GM13976 (cell line): ENCODE measurements at regions not wholly inside any gene's neighbourhood (a gene's known extent, or its start where the extent isn't known, plus 50 kb on each side); places are given as distances from the start of the nearest gene placed in this dataset.

Experiments used
- DNase-seq: peaks from one replicate; pipeline ENCODE4 v3.0.0; 2012; ENCODE audit warnings: low spot score
- in situ Hi-C: fragments of 300-500 bp; cut with MboI; formaldehyde crosslinking; loops from one replicate; pipeline ENCODE4 v1.12.0; 2022; ENCODE audit warnings: low sequenced_read_pairs, mixed read lengths, inconsistent platforms; ENCODE audit not compliant: unreplicated experiment
- TF ChIP-seq, protein P1 (sequence below): IDR thresholded peaks from 2 replicates; pipeline ENCODE4 v1.5.1; 2012; ENCODE audit warnings: borderline replicate concordance, mild to moderate bottlenecking; ENCODE audit not compliant: insufficient read depth; ENCODE audit errors: extremely low read depth, missing control alignments, control extremely low read depth

DNA sequence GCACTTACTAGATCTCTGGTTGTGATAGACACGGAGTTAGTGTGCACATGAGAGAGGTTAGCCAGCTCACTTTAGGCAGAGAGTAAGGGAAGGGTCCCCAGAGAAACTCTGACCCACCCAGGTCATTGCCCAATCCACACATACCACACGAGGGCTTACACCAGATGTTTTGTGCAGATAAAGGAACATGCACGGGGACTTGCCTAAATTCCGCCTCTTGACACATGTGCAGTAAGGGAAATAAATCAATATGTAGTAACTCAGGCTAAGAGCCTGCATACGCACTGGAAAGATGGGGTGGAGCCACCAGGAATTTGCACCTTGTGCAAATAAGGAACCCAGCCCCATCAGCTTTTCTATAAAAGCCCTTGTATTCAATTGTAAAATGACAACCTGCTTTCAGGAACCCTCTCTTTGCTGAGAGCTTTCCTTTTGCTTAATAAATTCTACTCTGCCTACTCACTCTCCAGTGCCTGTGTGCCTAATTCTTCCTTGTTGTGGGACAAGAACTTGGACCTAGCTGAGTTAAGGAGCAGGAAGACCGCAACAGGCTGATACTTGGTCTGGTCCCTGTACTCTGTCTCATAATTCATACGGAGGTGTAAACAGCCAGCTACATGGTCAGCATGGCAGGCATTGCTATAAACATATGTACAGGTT, 120.2 kb downstream of the EMP1 start:
- no peak for DNase-seq
- TF ChIP-seq, protein P1, sequence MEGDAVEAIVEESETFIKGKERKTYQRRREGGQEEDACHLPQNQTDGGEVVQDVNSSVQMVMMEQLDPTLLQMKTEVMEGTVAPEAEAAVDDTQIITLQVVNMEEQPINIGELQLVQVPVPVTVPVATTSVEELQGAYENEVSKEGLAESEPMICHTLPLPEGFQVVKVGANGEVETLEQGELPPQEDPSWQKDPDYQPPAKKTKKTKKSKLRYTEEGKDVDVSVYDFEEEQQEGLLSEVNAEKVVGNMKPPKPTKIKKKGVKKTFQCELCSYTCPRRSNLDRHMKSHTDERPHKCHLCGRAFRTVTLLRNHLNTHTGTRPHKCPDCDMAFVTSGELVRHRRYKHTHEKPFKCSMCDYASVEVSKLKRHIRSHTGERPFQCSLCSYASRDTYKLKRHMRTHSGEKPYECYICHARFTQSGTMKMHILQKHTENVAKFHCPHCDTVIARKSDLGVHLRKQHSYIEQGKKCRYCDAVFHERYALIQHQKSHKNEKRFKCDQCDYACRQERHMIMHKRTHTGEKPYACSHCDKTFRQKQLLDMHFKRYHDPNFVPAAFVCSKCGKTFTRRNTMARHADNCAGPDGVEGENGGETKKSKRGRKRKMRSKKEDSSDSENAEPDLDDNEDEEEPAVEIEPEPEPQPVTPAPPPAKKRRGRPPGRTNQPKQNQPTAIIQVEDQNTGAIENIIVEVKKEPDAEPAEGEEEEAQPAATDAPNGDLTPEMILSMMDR, result no peak
- in situ Hi-C loops, result no loop called here

DNA sequence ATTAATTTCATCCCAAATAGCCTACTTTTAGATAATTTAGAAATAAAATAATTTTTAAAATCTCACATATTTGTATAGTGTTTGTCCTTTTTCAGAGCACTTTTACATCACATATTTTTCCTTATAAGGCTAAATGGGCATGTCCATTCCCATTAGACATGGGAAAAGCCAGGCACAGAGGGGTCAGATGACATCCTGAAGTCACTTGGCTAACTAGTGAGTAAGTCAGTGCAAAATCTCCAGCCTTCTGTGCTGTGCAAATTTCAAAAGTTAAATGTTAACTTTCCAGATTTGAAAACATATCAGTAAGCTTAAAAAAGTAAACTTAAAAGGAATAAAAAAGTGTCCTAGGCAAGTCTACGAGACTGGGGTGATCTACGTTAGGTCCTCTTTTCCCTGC, 117.4 kb downstream of the EMP1 start:
- in situ Hi-C loops, result no loop called here
- no peak for DNase-seq
- TF ChIP-seq, protein P1, result no peak

DNA sequence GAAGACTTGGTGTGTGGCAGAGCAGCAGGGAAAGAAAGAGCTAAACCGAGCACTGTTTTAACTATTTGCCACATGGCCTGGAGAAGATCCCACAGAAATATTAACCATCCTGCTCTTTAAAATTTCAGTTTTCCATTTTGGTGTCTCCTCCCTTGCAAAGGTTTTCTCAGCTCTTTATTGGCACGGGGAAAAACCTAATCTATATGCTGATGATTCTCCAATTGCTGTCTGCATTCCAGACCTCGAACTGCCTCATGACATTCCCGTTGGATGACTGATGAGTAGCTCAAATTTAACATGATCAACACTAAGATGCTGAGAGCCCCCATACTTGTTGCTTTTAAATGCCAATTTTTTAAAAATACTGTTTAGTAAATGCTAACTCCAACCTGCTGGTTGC, 115.0 kb downstream of the EMP1 start:
- DNase-seq, result no peak
- in situ Hi-C loops, result no loop called here
- TF ChIP-seq, protein P1, result no peak

DNA sequence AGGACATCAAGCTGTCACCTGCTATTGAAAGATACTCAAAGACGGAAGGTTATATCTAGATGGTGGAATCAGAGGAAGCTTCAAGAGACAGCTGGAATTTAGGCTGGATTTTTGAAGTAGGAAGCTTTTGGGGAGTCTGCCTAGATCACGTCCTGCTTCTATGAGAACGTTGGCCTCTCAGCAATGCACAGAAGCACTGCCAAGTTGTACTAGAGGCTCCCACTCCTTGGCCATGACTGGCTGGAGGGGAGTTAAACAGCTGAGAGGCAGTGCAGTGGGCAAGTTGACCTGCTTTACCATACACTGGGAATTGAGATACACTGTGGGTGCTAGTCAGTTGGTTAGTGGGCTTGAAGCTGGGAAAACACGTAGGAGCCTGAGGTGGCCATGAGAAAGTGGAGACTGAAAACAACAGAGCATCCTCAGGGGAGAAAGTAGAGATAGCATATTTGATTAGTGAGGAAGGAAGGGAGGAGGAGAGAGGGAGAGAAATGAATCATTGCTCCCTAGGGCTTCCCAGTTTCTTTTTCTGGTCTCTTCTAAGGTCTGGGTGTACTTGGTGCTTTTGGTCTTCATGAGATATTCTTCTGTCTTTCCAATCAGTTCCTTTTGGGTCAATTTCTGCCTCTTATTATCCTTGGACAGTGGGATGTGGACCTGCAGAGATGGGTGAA, 110.8 kb downstream of the EMP1 start:
- in situ Hi-C loops, result no loop called here
- TF ChIP-seq, protein P1, result no peak
- DNase-seq, result no peak

DNA sequence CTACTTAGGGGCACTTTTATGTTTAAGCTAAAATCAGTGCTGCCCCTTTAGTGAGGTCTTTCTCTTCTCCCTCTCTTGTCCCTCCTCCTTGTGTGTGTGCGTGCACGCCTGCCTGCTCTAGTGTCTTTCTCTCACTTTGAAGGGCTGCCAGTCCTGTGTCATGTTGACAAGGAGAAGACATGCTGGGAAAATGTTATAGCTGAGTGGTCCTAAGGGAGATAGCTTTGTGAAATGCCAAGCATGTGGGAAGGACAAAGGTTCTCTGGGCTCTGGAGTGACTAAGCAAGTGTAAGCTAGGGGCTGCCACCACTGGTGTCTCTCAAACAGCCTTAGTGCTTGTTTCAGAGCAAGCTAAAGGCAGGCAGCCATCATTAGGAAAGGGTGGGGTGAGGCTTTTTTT, 108.4 kb downstream of the EMP1 start:
- TF ChIP-seq, protein P1, result no peak
- in situ Hi-C loops, result no loop called here
- no peak for DNase-seq

DNA sequence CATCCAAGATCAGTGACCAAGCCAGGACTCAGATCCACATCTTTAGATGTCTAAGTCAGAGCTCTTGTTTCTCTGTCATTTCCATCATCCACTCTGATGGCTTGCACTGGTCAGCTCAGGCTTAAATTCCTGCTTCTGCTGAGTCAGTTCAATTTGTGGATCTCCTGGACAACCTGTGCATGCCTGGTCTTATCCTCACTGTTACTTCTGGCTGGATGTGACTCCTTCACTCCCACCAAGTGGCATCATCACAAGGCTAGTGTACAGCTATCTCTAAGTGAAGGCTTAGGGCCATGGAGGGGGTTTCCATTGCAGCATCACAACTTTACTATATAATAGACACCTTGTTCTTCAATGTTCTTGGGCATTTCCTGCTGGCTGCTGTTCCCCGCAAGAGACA, 102.9 kb downstream of the EMP1 start:
- TF ChIP-seq, protein P1, result no peak
- in situ Hi-C loops, result no loop called here
- DNase-seq, result no peak
